ENCODE measurements at regions not wholly inside any gene's neighbourhood (a gene's known extent, or its start where the extent isn't known, plus 50 kb on each side); places are given as distances from the start of the nearest gene placed in this dataset.

GRCh38 chr12:111269718-111270117, 99.2 kb downstream of the PHETA1 start:
- TF ChIP-seq CTCF (IDR thresholded peaks at IDR 0.05) = no peak
- no peak for TF ChIP-seq TCF7 (CRISPR knock-in tag; IDR thresholded peaks at IDR 0.05; ENCODE audit: low read depth)
- TF ChIP-seq, protein P1, sequence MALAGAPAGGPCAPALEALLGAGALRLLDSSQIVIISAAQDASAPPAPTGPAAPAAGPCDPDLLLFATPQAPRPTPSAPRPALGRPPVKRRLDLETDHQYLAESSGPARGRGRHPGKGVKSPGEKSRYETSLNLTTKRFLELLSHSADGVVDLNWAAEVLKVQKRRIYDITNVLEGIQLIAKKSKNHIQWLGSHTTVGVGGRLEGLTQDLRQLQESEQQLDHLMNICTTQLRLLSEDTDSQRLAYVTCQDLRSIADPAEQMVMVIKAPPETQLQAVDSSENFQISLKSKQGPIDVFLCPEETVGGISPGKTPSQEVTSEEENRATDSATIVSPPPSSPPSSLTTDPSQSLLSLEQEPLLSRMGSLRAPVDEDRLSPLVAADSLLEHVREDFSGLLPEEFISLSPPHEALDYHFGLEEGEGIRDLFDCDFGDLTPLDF (CRISPR knock-in tag; IDR thresholded peaks at IDR 0.05) = no peak
- TF ChIP-seq, protein P2, sequence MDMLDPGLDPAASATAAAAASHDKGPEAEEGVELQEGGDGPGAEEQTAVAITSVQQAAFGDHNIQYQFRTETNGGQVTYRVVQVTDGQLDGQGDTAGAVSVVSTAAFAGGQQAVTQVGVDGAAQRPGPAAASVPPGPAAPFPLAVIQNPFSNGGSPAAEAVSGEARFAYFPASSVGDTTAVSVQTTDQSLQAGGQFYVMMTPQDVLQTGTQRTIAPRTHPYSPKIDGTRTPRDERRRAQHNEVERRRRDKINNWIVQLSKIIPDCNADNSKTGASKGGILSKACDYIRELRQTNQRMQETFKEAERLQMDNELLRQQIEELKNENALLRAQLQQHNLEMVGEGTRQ (CRISPR knock-in tag; IDR thresholded peaks at IDR 0.05) = no peak
- TF ChIP-seq, protein P3, sequence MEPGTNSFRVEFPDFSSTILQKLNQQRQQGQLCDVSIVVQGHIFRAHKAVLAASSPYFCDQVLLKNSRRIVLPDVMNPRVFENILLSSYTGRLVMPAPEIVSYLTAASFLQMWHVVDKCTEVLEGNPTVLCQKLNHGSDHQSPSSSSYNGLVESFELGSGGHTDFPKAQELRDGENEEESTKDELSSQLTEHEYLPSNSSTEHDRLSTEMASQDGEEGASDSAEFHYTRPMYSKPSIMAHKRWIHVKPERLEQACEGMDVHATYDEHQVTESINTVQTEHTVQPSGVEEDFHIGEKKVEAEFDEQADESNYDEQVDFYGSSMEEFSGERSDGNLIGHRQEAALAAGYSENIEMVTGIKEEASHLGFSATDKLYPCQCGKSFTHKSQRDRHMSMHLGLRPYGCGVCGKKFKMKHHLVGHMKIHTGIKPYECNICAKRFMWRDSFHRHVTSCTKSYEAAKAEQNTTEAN (CRISPR knock-in tag; IDR thresholded peaks at IDR 0.05) = no peak
- no peak for TF ChIP-seq MLX (CRISPR knock-in tag; IDR thresholded peaks at IDR 0.05)
- TF ChIP-seq CREM (CRISPR knock-in tag; IDR thresholded peaks at IDR 0.05) = no peak
- TF ChIP-seq NR2C2 (CRISPR knock-in tag; IDR thresholded peaks at IDR 0.05) = no peak
- no peak for TF ChIP-seq ELF4 (CRISPR knock-in tag; IDR thresholded peaks at IDR 0.05; ENCODE audit: low read depth)
